Smooth muscle cell of the brain vasculature (primary cell): ENCODE measurements at regions not wholly inside any gene's neighbourhood (a gene's known extent, or its start where the extent isn't known, plus 50 kb on each side); places are given as distances from the start of the nearest gene placed in this dataset.
A peak's percentile ranks its signal among the peaks of the same experiment; 100 is the strongest.
"Not testable (repeated sequence)": the region's sequence is repeated elsewhere in the genome, so short reads cannot be mapped to it uniquely, and the experiment has no call there.

Experiments
- DNase-seq: peaks from one replicate; pipeline ENCODE4 v3.0.0-alpha.2; 2012; ENCODE audit warnings: low read depth, low spot score

DNA sequence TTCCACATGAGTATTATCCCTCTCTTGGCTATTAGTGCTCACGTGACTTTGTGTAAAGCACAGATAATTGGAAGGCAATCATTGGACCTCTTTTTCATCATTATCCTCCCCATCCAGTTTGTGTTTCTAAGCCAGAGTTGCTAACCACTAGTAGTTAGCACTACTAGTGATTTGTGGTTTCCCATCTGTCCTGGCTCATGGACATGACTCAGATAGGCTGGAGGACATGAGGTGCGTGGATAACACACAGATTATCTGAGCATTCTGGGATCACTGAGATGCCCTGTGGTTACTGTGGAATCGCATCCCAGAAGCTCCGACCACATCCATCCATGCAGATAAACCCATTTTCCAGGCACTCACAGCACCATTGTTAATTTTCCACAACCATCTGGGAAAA lies 123.8 kb upstream of the NAA20 start:
- DNase-seq, result no peak

- DNase-seq, result no peak
Measured at GRCh38 chr20:19895761-19896160, 121.4 kb upstream of the NAA20 start.

- no peak for DNase-seq
Measured at GRCh38 chr20:19897891-19898290, 119.3 kb upstream of the NAA20 start.

- no peak for DNase-seq
Measured at GRCh38 chr20:19901226-19901625, 115.9 kb upstream of the NAA20 start.

GRCh38 chr20:19903168-19903811 lies 113.9 kb upstream of the NAA20 start:
- DNase-seq, result no peak

- DNase-seq, result no peak
Measured at GRCh38 chr20:19907326-19908056, 109.7 kb upstream of the NAA20 start.

GRCh38 chr20:19908576-19908975 lies 108.6 kb upstream of the NAA20 start:
- DNase-seq, result no peak

GRCh38 chr20:19909725-19910124 lies 107.4 kb upstream of the NAA20 start:
- DNase-seq, result no peak

DNA sequence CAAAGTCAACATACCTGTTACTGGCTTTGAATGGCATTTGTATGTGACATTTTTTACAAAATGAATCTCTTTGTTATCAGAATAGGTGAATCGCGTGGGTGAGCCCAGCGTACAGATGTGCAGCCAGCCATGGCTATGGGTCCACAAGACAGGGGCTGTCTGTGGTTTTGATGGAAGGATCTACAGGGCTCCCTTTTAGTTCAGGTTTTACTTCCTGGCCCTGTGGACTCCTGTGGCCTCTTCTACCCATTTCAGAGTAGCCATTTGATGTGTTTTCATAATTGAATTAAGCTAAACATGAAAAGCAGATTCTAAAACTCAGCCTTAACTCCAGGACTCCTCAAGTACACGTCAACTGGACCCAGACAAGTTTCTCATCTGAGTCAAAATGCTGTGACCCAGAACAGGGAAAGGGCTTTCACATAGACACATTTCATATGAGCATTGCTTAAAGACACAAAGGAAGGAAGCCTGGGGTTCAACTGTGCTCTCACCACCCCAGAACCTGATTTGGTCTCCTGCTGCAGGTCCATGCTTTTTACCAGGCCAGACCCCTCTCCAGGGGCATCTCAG lies 105.3 kb upstream of the NAA20 start:
- DNase-seq, result no peak

DNA sequence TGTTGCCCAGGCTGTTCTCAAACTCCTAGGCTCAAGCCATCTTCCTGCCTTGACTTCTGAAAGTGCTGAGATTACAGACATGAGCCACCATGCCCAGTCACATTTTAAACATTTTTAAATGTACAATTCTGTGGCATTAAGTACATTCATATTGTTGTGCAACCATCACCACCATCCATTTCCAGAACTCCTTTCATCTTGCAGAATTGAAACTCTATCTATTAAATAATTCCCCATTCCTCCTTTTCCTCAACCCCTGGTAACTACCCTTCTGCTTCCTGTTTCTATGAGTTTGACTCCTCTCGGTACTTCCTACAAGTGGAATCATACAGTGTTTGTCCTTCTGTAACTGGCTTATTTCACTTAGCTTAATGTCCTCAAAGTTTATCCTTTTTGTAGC lies 103.8 kb upstream of the NAA20 start:
- DNase-seq, result no peak

- no peak for DNase-seq
Measured at GRCh38 chr20:19913927-19914614, 103.1 kb upstream of the NAA20 start.

DNA sequence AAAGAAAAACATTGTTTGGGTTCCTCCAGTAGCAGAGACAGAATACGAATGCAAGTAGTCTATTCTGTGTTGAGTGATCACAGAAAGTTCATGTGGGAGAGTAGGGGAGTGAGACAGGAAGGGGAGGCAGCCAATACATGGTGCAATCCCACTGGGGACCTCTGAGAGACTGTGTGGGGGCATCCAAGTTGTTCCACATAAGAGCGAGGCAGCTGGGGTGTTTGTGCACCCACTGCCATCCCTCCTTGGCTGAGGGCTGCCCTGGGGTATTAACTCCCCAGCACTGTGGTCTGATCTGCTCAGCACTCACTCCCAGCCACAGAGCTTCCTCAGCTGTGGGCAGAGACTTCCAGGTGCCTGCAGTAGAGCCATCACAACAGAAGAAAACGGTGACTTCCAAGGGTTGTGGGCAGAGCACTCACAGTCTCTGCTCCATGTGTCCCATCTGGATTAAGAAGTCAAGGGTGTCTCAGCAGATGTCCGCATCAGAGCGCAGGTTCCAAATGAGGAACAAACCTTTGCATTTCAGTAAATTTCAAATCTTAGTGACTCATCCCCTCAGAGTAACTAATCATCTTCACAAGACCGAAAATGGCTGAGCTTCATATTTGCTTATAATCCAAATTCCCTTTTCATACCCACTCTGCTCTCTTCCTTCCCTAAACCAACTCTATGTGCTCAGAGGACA lies 101.9 kb upstream of the NAA20 start:
- DNase-seq, result peak; percentile 26

GRCh38 chr20:19916531-19917485 lies 100.4 kb upstream of the NAA20 start:
- DNase-seq, result no peak

GRCh38 chr20:19918965-19919329 lies 98.2 kb upstream of the NAA20 start:
- DNase-seq, result no peak

- DNase-seq, result no peak
Measured at GRCh38 chr20:19920381-19921138, 96.6 kb upstream of the NAA20 start.

- no peak for DNase-seq
Measured at GRCh38 chr20:19921284-19921793, 95.8 kb upstream of the NAA20 start.

DNA sequence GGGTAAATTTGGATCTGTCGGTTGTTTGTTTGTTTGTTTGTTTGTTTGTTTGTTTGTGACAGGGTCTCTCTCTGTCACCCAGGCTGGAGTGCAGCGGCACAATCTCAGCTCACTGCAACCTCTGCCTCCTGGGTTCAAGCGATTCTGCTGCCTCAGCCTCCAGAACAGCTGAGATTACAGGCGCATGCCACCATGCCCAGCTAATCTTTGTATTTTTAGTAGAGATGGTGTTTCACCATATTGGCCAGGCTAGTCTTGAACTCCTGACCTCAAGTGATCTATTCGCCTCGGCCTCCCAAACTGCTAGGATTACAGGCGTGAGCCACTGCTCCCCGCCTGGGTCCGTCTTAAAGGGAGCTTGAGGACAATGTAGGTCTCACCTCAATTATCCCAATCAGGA lies 95.3 kb upstream of the NAA20 start:
- not testable (repeated sequence) for DNase-seq

- DNase-seq, result no peak
Measured at GRCh38 chr20:19922716-19923115, 94.4 kb upstream of the NAA20 start.

GRCh38 chr20:19923762-19924161 lies 93.4 kb upstream of the NAA20 start:
- no peak for DNase-seq

DNA sequence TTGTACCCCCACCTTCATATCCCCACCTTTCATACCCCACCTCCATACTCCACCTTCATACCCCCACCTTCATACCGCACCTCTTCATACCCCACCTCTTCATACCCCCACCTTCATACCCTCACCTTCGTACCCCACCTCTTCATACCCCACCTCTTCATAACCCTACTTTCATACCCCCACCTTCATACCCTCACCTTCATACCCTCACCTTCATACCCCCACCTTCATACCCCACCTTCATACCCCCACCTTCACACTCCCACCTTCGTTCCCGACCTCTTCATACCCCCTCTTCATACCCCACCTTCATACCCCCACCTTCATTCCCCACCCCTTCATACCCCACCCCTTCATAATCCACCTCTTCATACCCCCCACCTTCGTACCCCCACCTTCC lies 92.9 kb upstream of the NAA20 start:
- DNase-seq, result no peak
